Esophagus muscularis mucosa (tissue), 4 donors: ENCODE measurements at regions not wholly inside any gene's neighbourhood (a gene's known extent, or its start where the extent isn't known, plus 50 kb on each side); places are given as distances from the start of the nearest gene placed in this dataset.

Experiments
- DNase-seq: peaks from one replicate; pipeline ENCODE4 v3.0.0-alpha.2; 2017; ENCODE audit errors: extremely low spot score
- H3K27ac ChIP-seq, 4 donors: fragments of 200-600 bp; sonication (generic); replicated peaks in 1 of 4; 1 replicate in 3 of 4; 2 replicates in 1 of 4; pipeline ENCODE4 v1.5.1; 2016 to 2019; ENCODE audit warnings: mild to moderate bottlenecking in 1 of 4
- H3K27me3 ChIP-seq, 4 donors: fragments of 200-600 bp; sonication (generic); one replicate each; pipeline versions ENCODE4 v1.5.1 to v1.6.0; 2016 to 2019
- H3K36me3 ChIP-seq, 4 donors: fragments of 200-600 bp; sonication (generic); one replicate each; pipeline ENCODE4 v1.5.1; 2016 to 2019
- H3K4me1 ChIP-seq, 4 donors: fragments of 200-600 bp; sonication (generic); one replicate each; pipeline ENCODE4 v1.5.1; 2016 to 2019
- H3K4me3 ChIP-seq, 4 donors: fragments of 200-600 bp; sonication (generic); 1 replicate in 2 of 4; 2 replicates in 2 of 4; pipeline ENCODE4 v1.5.1; 2016 to 2019; ENCODE audit warnings: mild to moderate bottlenecking in 4 of 4, moderate library complexity in 1 of 4
- H3K9me3 ChIP-seq, 4 donors: fragments of 200-600 bp; sonication (generic); 1 replicate in 3 of 4; 2 replicates in 1 of 4; pipeline ENCODE4 v1.5.1; 2016 to 2019
- CTCF ChIP-seq, 3 experiments: fragments of 200-600 bp in 2 of 3; fragments of 450-650 bp in 1 of 3; sonication (generic) in 2 of 3; IDR thresholded peaks; one replicate each; pipeline ENCODE4 v1.5.1; 2017 to 2019; ENCODE audit warnings: antibody characterized with exemption in 3 of 3, mild to moderate bottlenecking in 2 of 3, moderate library complexity in 1 of 3
- EP300 ChIP-seq: sonication (generic); formaldehyde crosslinking; IDR thresholded peaks from one replicate; pipeline ENCODE4 v1.6.1; 2017; ENCODE audit warnings: antibody characterized with exemption
- POLR2A ChIP-seq: fragments of 450-650 bp; IDR thresholded peaks from one replicate; pipeline ENCODE4 v1.6.1; 2017; ENCODE audit warnings: antibody characterized with exemption, moderate library complexity, mild to moderate bottlenecking, low read depth
- POLR2AphosphoS5 ChIP-seq, 2 donors: sonication (generic); formaldehyde crosslinking; IDR thresholded peaks; one replicate each; pipeline ENCODE4 v1.6.1; 2017; ENCODE audit warnings: antibody characterized with exemption in 2 of 2
- WGBS: methylation state at CpG from one replicate; pipeline ENCODE4 v1.1.5; 2018; 5-methylcytosine and 5-hydroxymethylcytosine counted together
- intact Hi-C: fragments of 100-400 bp; cut with DNase I; formaldehyde crosslinking; loops from one replicate; pipeline ENCODE4 v1.15.1; 2023

GRCh38 chr9:90086101-90086511 lies 481.3 kb downstream of the GADD45G start:
- no peak for DNase-seq
- H3K9me3 ChIP-seq, result no peaks in the 10 kb centered on the region
- H3K27ac ChIP-seq, result no peak overlapping the region
- 67% methylated on average over 2 of the region's 2 CpGs for WGBS
- TF ChIP-seq CTCF (IDR thresholded peaks at IDR 0.05), result no peak
- no peak for TF ChIP-seq POLR2AphosphoS5 (IDR thresholded peaks at IDR 0.05)
- TF ChIP-seq POLR2A, result no peak
- no peak for TF ChIP-seq EP300
- intact Hi-C loops, result no loop called here
- H3K27me3 ChIP-seq, result no peaks in the 10 kb centered on the region
- H3K4me1 ChIP-seq, result no peaks in the 10 kb centered on the region
- H3K4me3 ChIP-seq, result no peak overlapping the region
- H3K36me3 ChIP-seq, result no peaks in the 10 kb centered on the region

- Histone ChIP-seq H3K36me3 (no peaks in the 10 kb centered on the region), H3K4me3 (no peak overlapping the region), H3K27me3 (no peaks in the 10 kb centered on the region), H3K4me1 (no peaks in the 10 kb centered on the region), H3K27ac (no peak overlapping the region), H3K9me3 (no peaks in the 10 kb centered on the region)
- TF ChIP-seq CTCF (IDR thresholded peaks at IDR 0.05), result no peak
- TF ChIP-seq EP300, result no peak
- no peak for TF ChIP-seq POLR2A
- no peak for TF ChIP-seq POLR2AphosphoS5 (IDR thresholded peaks at IDR 0.05)
- DNase-seq, result no peak
- 79% methylated on average over 6 of the region's 6 CpGs for WGBS
- intact Hi-C loops, result no loop called here
These were observed 483.6 kb downstream of the GADD45G start for GRCh38 chr9:90088434-90088833.

GRCh38 chr9:90088856-90089255 lies 484.0 kb downstream of the GADD45G start:
- H3K4me3 ChIP-seq, result no peak overlapping the region
- intact Hi-C loops, result no loop called here
- no peaks in the 10 kb centered on the region for H3K36me3 ChIP-seq
- no peaks in the 10 kb centered on the region for H3K4me1 ChIP-seq
- H3K9me3 ChIP-seq, result no peaks in the 10 kb centered on the region
- WGBS, result 70% methylated on average over 4 of the region's 4 CpGs
- H3K27me3 ChIP-seq, result no peaks in the 10 kb centered on the region
- H3K27ac ChIP-seq, result no peak overlapping the region
- no peak for DNase-seq
- TF ChIP-seq EP300, result no peak
- TF ChIP-seq POLR2AphosphoS5 (IDR thresholded peaks at IDR 0.05), result no peak
- no peak for TF ChIP-seq POLR2A
- TF ChIP-seq CTCF (IDR thresholded peaks at IDR 0.05), result no peak

- intact Hi-C loops, result no loop called here
- DNase-seq, result no peak
- WGBS, result 95% methylated on average over 4 of the region's 4 CpGs
These were observed 486.2 kb downstream of the GADD45G start for GRCh38 chr9:90090997-90091396.

More at GRCh38 chr9:90090997-90091396, 486.2 kb downstream of the GADD45G start:
- TF ChIP-seq CTCF (IDR thresholded peaks at IDR 0.05), result no peak
- no peak for TF ChIP-seq EP300
- no peak for TF ChIP-seq POLR2A
- no peak for TF ChIP-seq POLR2AphosphoS5 (IDR thresholded peaks at IDR 0.05)
- Histone ChIP-seq H3K9me3 (no peaks in the 10 kb centered on the region), H3K36me3 (no peaks in the 10 kb centered on the region), H3K4me3 (no peak overlapping the region), H3K27me3 (no peaks in the 10 kb centered on the region), H3K27ac (no peak overlapping the region), H3K4me1 (no peaks in the 10 kb centered on the region)
